ENCODE measurements at regions not wholly inside any gene's neighbourhood (a gene's known extent, or its start where the extent isn't known, plus 50 kb on each side); places are given as distances from the start of the nearest gene placed in this dataset.

DNA sequence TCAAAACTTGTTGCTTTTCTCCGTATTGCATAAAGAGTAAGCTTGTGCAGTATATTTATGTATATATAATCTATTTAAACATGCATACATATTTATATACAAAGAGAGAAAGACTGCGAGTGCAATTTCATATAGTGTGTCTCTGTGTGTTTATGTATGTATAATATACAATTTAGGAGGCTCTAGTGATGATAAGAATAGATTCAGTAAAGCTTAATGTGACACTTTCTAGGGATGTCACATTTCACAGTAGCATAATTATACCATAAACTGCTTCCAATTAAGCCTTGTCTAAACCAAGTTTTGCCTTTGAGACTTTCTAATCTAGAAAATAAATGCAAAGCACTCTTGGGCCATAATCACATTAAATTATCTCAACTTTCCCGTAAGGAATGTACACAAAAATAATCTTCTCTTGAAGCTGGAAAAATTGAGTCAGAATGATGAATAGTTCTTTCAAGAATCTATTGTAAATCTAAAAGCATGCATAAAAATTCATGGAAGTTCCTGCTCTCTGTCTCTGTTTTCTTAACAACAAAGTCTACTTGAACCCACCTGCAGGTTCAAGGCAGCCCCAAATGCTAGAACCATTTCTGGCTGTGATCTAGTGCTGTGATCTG lies 114.1 kb upstream of the NPY2R start:
- TF ChIP-seq, protein P1, sequence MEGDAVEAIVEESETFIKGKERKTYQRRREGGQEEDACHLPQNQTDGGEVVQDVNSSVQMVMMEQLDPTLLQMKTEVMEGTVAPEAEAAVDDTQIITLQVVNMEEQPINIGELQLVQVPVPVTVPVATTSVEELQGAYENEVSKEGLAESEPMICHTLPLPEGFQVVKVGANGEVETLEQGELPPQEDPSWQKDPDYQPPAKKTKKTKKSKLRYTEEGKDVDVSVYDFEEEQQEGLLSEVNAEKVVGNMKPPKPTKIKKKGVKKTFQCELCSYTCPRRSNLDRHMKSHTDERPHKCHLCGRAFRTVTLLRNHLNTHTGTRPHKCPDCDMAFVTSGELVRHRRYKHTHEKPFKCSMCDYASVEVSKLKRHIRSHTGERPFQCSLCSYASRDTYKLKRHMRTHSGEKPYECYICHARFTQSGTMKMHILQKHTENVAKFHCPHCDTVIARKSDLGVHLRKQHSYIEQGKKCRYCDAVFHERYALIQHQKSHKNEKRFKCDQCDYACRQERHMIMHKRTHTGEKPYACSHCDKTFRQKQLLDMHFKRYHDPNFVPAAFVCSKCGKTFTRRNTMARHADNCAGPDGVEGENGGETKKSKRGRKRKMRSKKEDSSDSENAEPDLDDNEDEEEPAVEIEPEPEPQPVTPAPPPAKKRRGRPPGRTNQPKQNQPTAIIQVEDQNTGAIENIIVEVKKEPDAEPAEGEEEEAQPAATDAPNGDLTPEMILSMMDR (IDR thresholded peaks at IDR 0.05 in 4 of 5, conservative IDR thresholded peaks at IDR 0.05 in 1 of 5) = no peak
- no peak for TF ChIP-seq POLR2A (IDR thresholded peaks at IDR 0.05)
- in situ Hi-C loops (cut with MboI; ENCODE audit: low sequenced_read_pairs in 4 of 4) = no loop called here
- no peaks in the 10 kb centered on the region for H3K36me3 ChIP-seq

DNA sequence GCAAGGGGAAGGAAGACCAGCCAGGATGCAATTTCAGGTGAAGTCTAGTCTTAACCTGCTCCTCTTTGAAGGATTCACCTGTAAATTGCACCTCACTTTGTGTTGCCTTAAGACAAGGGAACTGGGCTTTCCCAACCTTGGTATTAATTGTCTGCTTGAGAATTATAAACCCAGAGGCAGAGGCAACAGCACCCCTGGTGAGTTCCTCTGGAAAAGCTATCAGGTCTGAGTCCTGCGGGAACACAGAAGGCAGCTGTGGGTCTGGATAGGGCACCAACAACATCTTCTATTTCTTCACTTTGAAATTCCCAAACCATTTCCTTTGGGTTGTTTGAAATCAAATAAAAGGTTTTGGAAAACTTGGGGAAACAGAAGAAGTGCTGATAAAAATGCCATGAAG lies 109.2 kb upstream of the NPY2R start:
- in situ Hi-C loops (cut with MboI; ENCODE audit: low sequenced_read_pairs in 4 of 4) (no loop called here), intact Hi-C loops (cut with DNase I; ENCODE audit: low total_unique reads) (no loop called here)
- H3K4me3 ChIP-seq = no peak overlapping the region
- no peaks in the 10 kb centered on the region for H3K36me3 ChIP-seq
- H3K27ac ChIP-seq = no peak overlapping the region
- no peaks in the 10 kb centered on the region for H3K9me3 ChIP-seq
- ATAC-seq = no peak
- TF ChIP-seq, protein P1 (IDR thresholded peaks at IDR 0.05 in 4 of 5, conservative IDR thresholded peaks at IDR 0.05 in 1 of 5) = no peak
- TF ChIP-seq POLR2A (IDR thresholded peaks at IDR 0.05) = no peak
- H3K27me3 ChIP-seq = no peaks in the 10 kb centered on the region
- H3K4me1 ChIP-seq = no peaks in the 10 kb centered on the region
- no peak for DNase-seq

More for the DNA sequence above, 114.1 kb upstream of the NPY2R start:
- ATAC-seq = no peak
- Histone ChIP-seq H3K4me1 (no peaks in the 10 kb centered on the region), H3K4me3 (no peak overlapping the region), H3K27ac (no peak overlapping the region), H3K9me3 (no peaks in the 10 kb centered on the region), H3K27me3 (no peaks in the 10 kb centered on the region)
- intact Hi-C loops (cut with DNase I; ENCODE audit: low total_unique reads) = no loop called here
- no peak for DNase-seq

DNA sequence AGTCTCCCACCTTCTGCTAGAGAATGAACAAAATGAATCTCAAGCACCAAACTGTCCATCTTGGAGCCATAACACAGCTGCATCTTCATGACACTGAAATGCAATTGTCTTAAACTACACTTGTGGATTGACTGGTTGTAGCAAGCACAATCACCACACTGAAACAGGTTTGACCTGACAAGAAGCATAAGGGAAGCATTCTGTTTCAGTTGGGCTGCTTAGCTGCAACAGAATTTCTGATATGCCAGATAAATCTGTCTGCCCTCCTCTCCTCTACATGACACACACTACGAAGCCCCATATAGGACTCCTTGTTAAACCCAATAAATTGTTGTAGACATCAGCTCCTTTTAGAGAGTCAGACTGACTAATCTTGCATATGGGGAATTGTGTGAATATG lies 101.8 kb upstream of the NPY2R start:
- ATAC-seq = no peak

DNA sequence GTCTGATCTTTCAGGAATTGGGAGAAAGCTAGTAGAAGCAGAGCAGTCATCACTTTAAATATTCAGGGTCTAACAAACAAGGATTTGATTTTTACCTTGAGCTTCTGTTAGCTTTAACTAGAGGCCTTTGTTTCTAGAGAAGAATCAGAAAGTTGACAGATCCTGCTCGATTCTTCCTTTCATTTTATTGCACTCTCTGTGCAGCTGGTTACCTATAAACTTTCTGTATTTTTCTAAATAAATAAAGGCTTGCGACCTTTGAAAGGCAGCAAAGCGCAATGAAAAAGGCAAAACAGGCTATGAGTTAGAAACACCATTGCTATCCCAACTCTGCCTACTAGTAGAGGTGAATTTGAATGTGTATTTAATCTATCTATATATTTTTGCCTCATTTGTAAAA lies 101.4 kb upstream of the NPY2R start:
- TF ChIP-seq POLR2A (IDR thresholded peaks at IDR 0.05) = no peak
- TF ChIP-seq, protein P1 (IDR thresholded peaks at IDR 0.05 in 4 of 5, conservative IDR thresholded peaks at IDR 0.05 in 1 of 5) = no peak
- H3K9me3 ChIP-seq = no peaks in the 10 kb centered on the region
- H3K4me1 ChIP-seq = no peaks in the 10 kb centered on the region
- no peaks in the 10 kb centered on the region for H3K27me3 ChIP-seq
- in situ Hi-C loops (cut with MboI; ENCODE audit: low sequenced_read_pairs in 4 of 4) = no loop called here
- H3K27ac ChIP-seq = no peak overlapping the region
- no peak for ATAC-seq
- H3K4me3 ChIP-seq = no peak overlapping the region
- intact Hi-C loops (cut with DNase I; ENCODE audit: low total_unique reads) = no loop called here
- H3K36me3 ChIP-seq = no peaks in the 10 kb centered on the region
- no peak for DNase-seq

More for the DNA sequence above, 101.8 kb upstream of the NPY2R start:
- intact Hi-C loops (cut with DNase I; ENCODE audit: low total_unique reads) (no loop called here), in situ Hi-C loops (cut with MboI; ENCODE audit: low sequenced_read_pairs in 4 of 4) (no loop called here)
- no peak for DNase-seq
- no peaks in the 10 kb centered on the region for H3K4me1 ChIP-seq
- TF ChIP-seq, protein P1 (IDR thresholded peaks at IDR 0.05 in 4 of 5, conservative IDR thresholded peaks at IDR 0.05 in 1 of 5) = no peak
- no peak for TF ChIP-seq POLR2A (IDR thresholded peaks at IDR 0.05)
- H3K9me3 ChIP-seq = no peaks in the 10 kb centered on the region
- no peak overlapping the region for H3K4me3 ChIP-seq
- H3K27me3 ChIP-seq = no peaks in the 10 kb centered on the region
- H3K36me3 ChIP-seq = no peaks in the 10 kb centered on the region
- no peak overlapping the region for H3K27ac ChIP-seq

DNA sequence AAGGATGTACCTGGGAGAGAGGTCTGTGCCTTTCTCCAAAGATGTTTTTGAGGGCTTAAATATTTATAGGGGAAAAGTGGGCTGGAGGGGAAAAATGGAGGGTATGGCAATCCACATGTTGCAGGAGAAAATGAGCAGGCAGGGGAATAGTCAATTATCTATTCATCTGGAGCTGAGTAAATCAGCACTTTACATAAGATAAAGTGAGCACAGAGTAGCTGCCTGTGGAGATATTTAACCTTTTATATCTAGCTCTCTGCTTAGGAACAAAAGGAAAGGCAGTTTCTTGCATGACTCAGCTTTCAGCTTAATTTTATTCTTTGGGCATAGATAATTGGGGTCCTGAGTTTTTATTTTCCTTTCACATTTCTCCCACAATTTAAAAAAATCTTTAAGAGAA lies 93.6 kb upstream of the NPY2R start:
- H3K27me3 ChIP-seq = no peaks in the 10 kb centered on the region
- in situ Hi-C loops (cut with MboI; ENCODE audit: low sequenced_read_pairs in 4 of 4) = no loop called here

More for the DNA sequence above, 93.6 kb upstream of the NPY2R start:
- Histone ChIP-seq H3K27ac (no peak overlapping the region), H3K9me3 (no peaks in the 10 kb centered on the region), H3K4me3 (no peak overlapping the region), H3K36me3 (no peaks in the 10 kb centered on the region), H3K4me1 (no peaks in the 10 kb centered on the region)
- DNase-seq (no peak), ATAC-seq (no peak)
- TF ChIP-seq POLR2A (IDR thresholded peaks at IDR 0.05) = no peak
- TF ChIP-seq, protein P1 (IDR thresholded peaks at IDR 0.05 in 4 of 5, conservative IDR thresholded peaks at IDR 0.05 in 1 of 5) = no peak
- intact Hi-C loops (cut with DNase I; ENCODE audit: low total_unique reads) = no loop called here

All from gastrocnemius medialis (tissue), 4 donors.